ENCODE measurements at regions not wholly inside any gene's neighbourhood (a gene's known extent, or its start where the extent isn't known, plus 50 kb on each side); places are given as distances from the start of the nearest gene placed in this dataset.

DNA sequence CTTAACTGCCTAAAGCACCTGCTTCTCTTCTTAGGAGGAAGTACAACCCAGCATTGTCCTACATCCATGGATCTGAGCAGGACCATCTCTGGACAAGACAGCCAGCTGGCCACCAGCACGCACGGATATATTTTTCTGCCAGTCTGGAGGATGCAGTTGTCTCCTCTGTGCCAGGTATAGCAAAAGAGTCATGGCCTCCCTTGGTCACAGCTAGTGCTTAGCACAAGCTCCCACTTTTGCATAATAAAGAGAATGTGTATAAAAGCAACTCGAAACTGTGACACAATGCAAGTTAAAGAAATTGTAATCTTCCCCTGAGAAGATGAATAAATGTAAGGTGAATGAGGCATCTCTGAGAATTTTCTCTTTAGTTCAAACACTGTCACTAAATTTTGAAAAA, 267.8 kb upstream of the MANEA start:
- DNase-seq = no peak
- H3K27me3 ChIP-seq (ENCODE audit: insufficient read depth) = no peaks in the 10 kb centered on the region
- H3K9me3 ChIP-seq = no peaks in the 10 kb centered on the region
- H3K9me2 ChIP-seq = no peaks in the 10 kb centered on the region
- 34% methylated on average over 3 of the region's 3 CpGs for WGBS (ENCODE audit: low lambda C conversion rate)
- H3K4me2 ChIP-seq = no peak overlapping the region
- no peaks in the 10 kb centered on the region for H3F3A ChIP-seq (replicated peaks; ENCODE audit: insufficient read depth)
- ChIA-PET POLR2A (no interaction called here), CTCF (interaction anchor here (0.7 to 1.4 kb wide), 3 partner anchors 9 to 1954 kb away, joined by 3 to 5 read pairs (median 3); no protein-coding TSS in a partner anchor)
- H3K4me3 ChIP-seq (ENCODE audit: low read depth in 2 of 2, low read length in 1 of 2) = no peak overlapping the region
- H3K79me2 ChIP-seq (ENCODE audit: insufficient read depth) = no peaks in the 10 kb centered on the region
- TF ChIP-seq TEAD4 (IDR thresholded peaks at IDR 0.05; ENCODE audit: borderline replicate concordance, insufficient read depth) (no peak), YY1 (IDR thresholded peaks at IDR 0.05; ENCODE audit: low read depth) (no peak), ZBTB33 (IDR thresholded peaks at IDR 0.05; ENCODE audit: borderline replicate concordance, low read depth) (no peak), FOXM1 (IDR thresholded peaks at IDR 0.05; ENCODE audit: low read depth) (no peak), MXI1 (IDR thresholded peaks at IDR 0.05; ENCODE audit: low read depth, low read length) (no peak), SMC3 (IDR thresholded peaks at IDR 0.05; ENCODE audit: low read depth, low read length) (no peak), GABPA (IDR thresholded peaks at IDR 0.05; ENCODE audit: low read depth) (no peak), MEF2A (IDR thresholded peaks at IDR 0.05; ENCODE audit: borderline replicate concordance, low read depth) (no peak), RFX5 (IDR thresholded peaks at IDR 0.05; ENCODE audit: low read length) (no peak), TCF12 (IDR thresholded peaks at IDR 0.05) (no peak), GATA2 (CRISPR knock-in tag; IDR thresholded peaks at IDR 0.05) (no peak), TAF1 (IDR thresholded peaks at IDR 0.05; ENCODE audit: borderline replicate concordance, low read depth, low read length) (no peak), USF1 (IDR thresholded peaks at IDR 0.05; ENCODE audit: borderline replicate concordance, low read depth) (no peak), EZH2phosphoT487 (IDR thresholded peaks at IDR 0.05; ENCODE audit: borderline replicate concordance, low read depth) (no peak), CTCF (IDR thresholded peaks at IDR 0.05) (no peak), ELF1 (IDR thresholded peaks at IDR 0.05) (no peak), SIN3A (IDR thresholded peaks at IDR 0.05; ENCODE audit: borderline replicate concordance, low read depth, low read length) (no peak), EP300 (IDR thresholded peaks at IDR 0.05; ENCODE audit: borderline replicate concordance in 1 of 2, low read depth in 1 of 2, low read length in 1 of 2) (no peak)
- TF ChIP-seq, protein P1, sequence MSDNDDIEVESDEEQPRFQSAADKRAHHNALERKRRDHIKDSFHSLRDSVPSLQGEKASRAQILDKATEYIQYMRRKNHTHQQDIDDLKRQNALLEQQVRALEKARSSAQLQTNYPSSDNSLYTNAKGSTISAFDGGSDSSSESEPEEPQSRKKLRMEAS (IDR thresholded peaks at IDR 0.05; ENCODE audit: low read depth) = no peak
- TF ChIP-seq, protein P2, sequence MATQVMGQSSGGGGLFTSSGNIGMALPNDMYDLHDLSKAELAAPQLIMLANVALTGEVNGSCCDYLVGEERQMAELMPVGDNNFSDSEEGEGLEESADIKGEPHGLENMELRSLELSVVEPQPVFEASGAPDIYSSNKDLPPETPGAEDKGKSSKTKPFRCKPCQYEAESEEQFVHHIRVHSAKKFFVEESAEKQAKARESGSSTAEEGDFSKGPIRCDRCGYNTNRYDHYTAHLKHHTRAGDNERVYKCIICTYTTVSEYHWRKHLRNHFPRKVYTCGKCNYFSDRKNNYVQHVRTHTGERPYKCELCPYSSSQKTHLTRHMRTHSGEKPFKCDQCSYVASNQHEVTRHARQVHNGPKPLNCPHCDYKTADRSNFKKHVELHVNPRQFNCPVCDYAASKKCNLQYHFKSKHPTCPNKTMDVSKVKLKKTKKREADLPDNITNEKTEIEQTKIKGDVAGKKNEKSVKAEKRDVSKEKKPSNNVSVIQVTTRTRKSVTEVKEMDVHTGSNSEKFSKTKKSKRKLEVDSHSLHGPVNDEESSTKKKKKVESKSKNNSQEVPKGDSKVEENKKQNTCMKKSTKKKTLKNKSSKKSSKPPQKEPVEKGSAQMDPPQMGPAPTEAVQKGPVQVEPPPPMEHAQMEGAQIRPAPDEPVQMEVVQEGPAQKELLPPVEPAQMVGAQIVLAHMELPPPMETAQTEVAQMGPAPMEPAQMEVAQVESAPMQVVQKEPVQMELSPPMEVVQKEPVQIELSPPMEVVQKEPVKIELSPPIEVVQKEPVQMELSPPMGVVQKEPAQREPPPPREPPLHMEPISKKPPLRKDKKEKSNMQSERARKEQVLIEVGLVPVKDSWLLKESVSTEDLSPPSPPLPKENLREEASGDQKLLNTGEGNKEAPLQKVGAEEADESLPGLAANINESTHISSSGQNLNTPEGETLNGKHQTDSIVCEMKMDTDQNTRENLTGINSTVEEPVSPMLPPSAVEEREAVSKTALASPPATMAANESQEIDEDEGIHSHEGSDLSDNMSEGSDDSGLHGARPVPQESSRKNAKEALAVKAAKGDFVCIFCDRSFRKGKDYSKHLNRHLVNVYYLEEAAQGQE (IDR thresholded peaks at IDR 0.05; ENCODE audit: low read depth, low read length) = no peak
- no peaks in the 10 kb centered on the region for H4K20me1 ChIP-seq (ENCODE audit: insufficient read depth)
- H3K27ac ChIP-seq (ENCODE audit: low read depth in 2 of 2, low read length in 1 of 2) = no peak overlapping the region
- H3K9ac ChIP-seq = no peak overlapping the region
- no peaks in the 10 kb centered on the region for H3K4me1 ChIP-seq (ENCODE audit: control insufficient read depth in 1 of 2, insufficient read depth in 2 of 2, low read depth in 1 of 2, low read length in 1 of 2)
- no peak overlapping the region for H2AFZ ChIP-seq (ENCODE audit: low read depth)
- no peaks in the 10 kb centered on the region for H3K36me3 ChIP-seq (replicated peaks in 1 of 2; ENCODE audit: control insufficient read depth in 1 of 2, insufficient read depth in 2 of 2, low read length in 1 of 2)
